ENCODE measurements at regions not wholly inside any gene's neighbourhood (a gene's known extent, or its start where the extent isn't known, plus 50 kb on each side); places are given as distances from the start of the nearest gene placed in this dataset.

GRCh38 chr9:90310521-90310876, 332.1 kb downstream of the DIRAS2 start:
- TF ChIP-seq ZBTB7A (IDR thresholded peaks at IDR 0.05; ENCODE audit: low read depth) = no peak
- no peak for TF ChIP-seq TAF1 (IDR thresholded peaks at IDR 0.05; ENCODE audit: low read depth)
- TF ChIP-seq USF1 (IDR thresholded peaks at IDR 0.05) = no peak
- TF ChIP-seq CEBPB (IDR thresholded peaks at IDR 0.05) = no peak
- TF ChIP-seq TEAD4 (IDR thresholded peaks at IDR 0.05) = no peak
- no peak for TF ChIP-seq REST (IDR thresholded peaks at IDR 0.05; ENCODE audit: low read depth)
- no peak for TF ChIP-seq RAD21 (IDR thresholded peaks at IDR 0.05; ENCODE audit: low read depth)
- no peak for TF ChIP-seq MAX (IDR thresholded peaks at IDR 0.05)
- no peak for TF ChIP-seq YY1 (IDR thresholded peaks at IDR 0.05; ENCODE audit: low read depth)

- TF ChIP-seq TCF12 (IDR thresholded peaks at IDR 0.05; ENCODE audit: low read depth) (no peak), EP300 (IDR thresholded peaks at IDR 0.05; ENCODE audit: borderline replicate concordance) (no peak), MAX (IDR thresholded peaks at IDR 0.05) (no peak), REST (IDR thresholded peaks at IDR 0.05; ENCODE audit: low read depth) (no peak), CEBPB (IDR thresholded peaks at IDR 0.05) (no peak), ZBTB7A (IDR thresholded peaks at IDR 0.05; ENCODE audit: low read depth) (no peak), CREB1 (IDR thresholded peaks at IDR 0.05; ENCODE audit: low read depth) (no peak), EGR1 (IDR thresholded peaks at IDR 0.05) (no peak), USF1 (IDR thresholded peaks at IDR 0.05) (no peak), NFIC (IDR thresholded peaks at IDR 0.05) (no peak), TAF1 (IDR thresholded peaks at IDR 0.05; ENCODE audit: low read depth) (no peak), TEAD4 (IDR thresholded peaks at IDR 0.05) (no peak), YY1 (IDR thresholded peaks at IDR 0.05; ENCODE audit: low read depth) (no peak), RAD21 (IDR thresholded peaks at IDR 0.05; ENCODE audit: low read depth) (no peak), FOXM1 (IDR thresholded peaks at IDR 0.05; ENCODE audit: borderline replicate concordance, low read depth) (no peak)
Measured at GRCh38 chr9:90311811-90312210, 330.8 kb downstream of the DIRAS2 start.

GRCh38 chr9:90322296-90322695, 320.3 kb downstream of the DIRAS2 start:
- TF ChIP-seq TCF12 (IDR thresholded peaks at IDR 0.05; ENCODE audit: low read depth) = no peak
- TF ChIP-seq CEBPB (IDR thresholded peaks at IDR 0.05) = no peak
- TF ChIP-seq RAD21 (IDR thresholded peaks at IDR 0.05; ENCODE audit: low read depth) = no peak
- no peak for TF ChIP-seq TAF1 (IDR thresholded peaks at IDR 0.05; ENCODE audit: low read depth)
- no peak for TF ChIP-seq USF1 (IDR thresholded peaks at IDR 0.05)
- no peak for TF ChIP-seq ZBTB7A (IDR thresholded peaks at IDR 0.05; ENCODE audit: low read depth)
- no peak for TF ChIP-seq MAX (IDR thresholded peaks at IDR 0.05)
- TF ChIP-seq YY1 (IDR thresholded peaks at IDR 0.05; ENCODE audit: low read depth) = no peak
- TF ChIP-seq FOXM1 (IDR thresholded peaks at IDR 0.05; ENCODE audit: borderline replicate concordance, low read depth) = no peak
- TF ChIP-seq TEAD4 (IDR thresholded peaks at IDR 0.05) = no peak
- no peak for TF ChIP-seq CREB1 (IDR thresholded peaks at IDR 0.05; ENCODE audit: low read depth)
- TF ChIP-seq EP300 (IDR thresholded peaks at IDR 0.05; ENCODE audit: borderline replicate concordance) = no peak
- no peak for TF ChIP-seq REST (IDR thresholded peaks at IDR 0.05; ENCODE audit: low read depth)
- TF ChIP-seq NFIC (IDR thresholded peaks at IDR 0.05) = no peak
- no peak for TF ChIP-seq EGR1 (IDR thresholded peaks at IDR 0.05)
